CD4-positive, alpha-beta memory T cell (primary cell): ENCODE measurements at regions not wholly inside any gene's neighbourhood (a gene's known extent, or its start where the extent isn't known, plus 50 kb on each side); places are given as distances from the start of the nearest gene placed in this dataset.
"Not testable (repeated sequence)": the region's sequence is repeated elsewhere in the genome, so short reads cannot be mapped to it uniquely, and the experiment has no call there.

Experiments
- CTCF ChIA-PET: fragments of 350-600 bp; sonication (Branson Sonifier 250); formaldehyde crosslinking; loops from one replicate; lab custom pipeline; 2021; ENCODE audit warnings: inconsistent platforms; ENCODE audit not compliant: partially characterized antibody; lab: Charles Lee
- POLR2A ChIA-PET: fragments of 350-600 bp; sonication (Branson Sonifier 250); formaldehyde crosslinking; loops from one replicate; lab custom pipeline; 2021; ENCODE audit not compliant: partially characterized antibody; lab: Charles Lee
- DNase-seq, 5 donors: peaks; one replicate each; pipeline versions ENCODE4 v3.0.0 to v3.0.0-alpha.2; 2020 to 2022; ENCODE audit warnings: mixed read lengths in 1 of 5
- H3K27ac ChIP-seq: one replicate; pipeline ENCODE4 v1.7.0; 2013; ENCODE audit warnings: low read depth, low read length
- H3K27me3 ChIP-seq: 2 replicates; pipeline ENCODE4 v1.7.0; 2013; ENCODE audit warnings: mild to moderate bottlenecking, low read length, moderate library complexity; ENCODE audit not compliant: insufficient read depth
- H3K36me3 ChIP-seq: 2 replicates; pipeline ENCODE4 v1.7.0; 2013; ENCODE audit warnings: mild to moderate bottlenecking, low read length, moderate library complexity; ENCODE audit not compliant: insufficient read depth
- H3K4me1 ChIP-seq: 2 replicates; pipeline ENCODE4 v1.7.0; 2013; ENCODE audit warnings: mild to moderate bottlenecking, low read length, moderate library complexity; ENCODE audit not compliant: insufficient read depth
- H3K4me3 ChIP-seq, 2 donors: one replicate each; pipeline ENCODE4 v1.7.0; 2013; ENCODE audit warnings: low read length in 2 of 2, mild to moderate bottlenecking in 1 of 2
- H3K9me3 ChIP-seq, 2 donors: one replicate each; pipeline ENCODE4 v1.7.0; 2013; ENCODE audit warnings: low read length in 2 of 2, control low read depth in 1 of 2; ENCODE audit not compliant: control insufficient read depth in 1 of 2
- H3K27ac Mint-ChIP-seq, 7 donors: one replicate each; pipeline ENCODE4 v1.8.0; 2020 to 2021; ENCODE audit warnings: mixed read lengths in 7 of 7, mild to moderate bottlenecking in 6 of 7, inconsistent platforms in 3 of 7, moderate library complexity in 3 of 7
- H3K27me3 Mint-ChIP-seq, 2 donors: one replicate each; pipeline ENCODE4 v1.8.0; 2020 to 2021; ENCODE audit warnings: mixed read lengths in 2 of 2
- H3K36me3 Mint-ChIP-seq, 2 donors: one replicate each; pipeline ENCODE4 v1.8.0; 2020 to 2021; ENCODE audit warnings: mixed read lengths in 2 of 2, inconsistent platforms in 1 of 2, mild to moderate bottlenecking in 1 of 2
- H3K4me1 Mint-ChIP-seq, 4 donors: one replicate each; pipeline ENCODE4 v1.8.0; 2020 to 2021; ENCODE audit warnings: mixed read lengths in 4 of 4, mild to moderate bottlenecking in 1 of 4
- H3K4me3 Mint-ChIP-seq, 8 donors: one replicate each; pipeline ENCODE4 v1.8.0; 2020 to 2021; ENCODE audit warnings: mixed read lengths in 8 of 8, mild to moderate bottlenecking in 7 of 8, moderate library complexity in 6 of 8, inconsistent platforms in 3 of 8
- H3K9me3 Mint-ChIP-seq, 8 donors: one replicate each; pipeline ENCODE4 v1.8.0; 2020 to 2021; ENCODE audit warnings: mixed read lengths in 8 of 8, mild to moderate bottlenecking in 5 of 8, inconsistent platforms in 3 of 8, moderate library complexity in 1 of 8
- intact Hi-C: fragments of 100-400 bp; cut with micrococcal nuclease; formaldehyde crosslinking; loops from one replicate; pipeline ENCODE4 v1.15.1; 2023

DNA sequence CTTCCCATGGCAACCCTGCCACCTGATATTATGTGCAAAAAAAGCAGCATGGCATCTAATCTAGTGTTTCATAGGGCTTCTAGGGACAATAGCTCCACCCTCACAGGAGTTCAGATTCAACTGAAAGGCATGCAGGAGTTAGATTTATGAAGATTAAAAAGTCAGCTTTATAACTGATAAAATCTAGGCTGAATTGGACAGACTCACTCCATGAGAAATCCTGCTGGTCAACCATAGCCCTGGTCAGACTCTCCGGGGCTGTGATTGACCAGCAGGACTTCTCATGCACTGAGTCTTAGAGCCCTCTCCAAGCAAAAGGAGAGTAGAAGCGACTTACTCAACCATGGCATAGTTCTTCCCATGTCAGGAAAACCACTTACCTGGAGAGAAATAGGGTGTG is 345.4 kb downstream of the NEBL start:
- Mint-ChIP-seq H3K36me3 (no peaks in the 10 kb centered on the region), H3K4me3 (no peak overlapping the region)
- DNase-seq: no peak

DNA sequence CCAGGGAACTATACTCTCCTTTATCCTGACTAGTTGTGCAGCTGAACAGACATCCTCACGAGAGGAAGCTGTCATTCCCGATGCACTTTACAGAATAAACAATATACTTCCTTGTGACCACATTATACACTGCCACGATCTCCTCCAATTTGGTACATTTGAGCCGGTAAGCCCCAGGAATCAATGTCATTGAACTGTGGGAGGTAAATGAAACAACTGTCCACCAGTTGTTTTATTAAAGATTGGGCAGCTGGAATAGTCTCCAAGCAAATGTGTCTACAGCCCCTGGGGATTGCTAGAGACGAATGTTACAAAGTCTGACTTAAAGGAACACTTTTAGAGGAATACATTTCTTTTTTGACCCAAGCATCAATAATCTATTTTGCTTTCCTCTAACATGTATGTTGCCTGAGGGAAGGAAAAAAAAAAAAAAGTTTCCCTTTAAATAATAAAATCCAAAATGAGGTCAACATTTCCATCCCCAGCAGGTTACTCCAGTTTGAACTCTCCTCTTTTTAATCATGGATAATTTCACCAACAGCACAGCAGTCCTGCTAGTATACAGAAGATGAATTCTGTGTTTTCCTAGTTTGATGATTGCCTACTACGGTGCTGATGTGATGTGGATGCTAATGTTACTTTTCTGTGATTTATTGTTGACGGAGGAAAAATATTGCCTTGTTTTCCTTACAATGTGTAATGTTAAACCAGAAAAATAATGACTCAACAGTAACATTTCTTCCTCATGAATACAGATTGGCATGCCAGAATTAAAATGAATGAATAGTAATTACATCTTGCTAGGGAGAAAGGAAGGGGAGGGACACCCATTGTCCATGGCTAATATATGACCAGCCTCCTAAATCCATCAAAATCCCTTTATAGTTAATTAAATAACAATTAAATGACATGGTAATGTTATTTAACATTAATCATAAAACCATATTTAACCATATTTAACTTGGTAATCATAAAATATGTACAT is 360.9 kb downstream of the NEBL start:
- Mint-ChIP-seq H3K9me3 (peaks cover 0 to 19% (median 4%) of the 10 kb centered on the region in 8 donors), H3K36me3 (no peaks in the 10 kb centered on the region), H3K4me3 (no peak overlapping the region), H3K27me3 (no peaks in the 10 kb centered on the region), H3K4me1 (no peaks in the 10 kb centered on the region), H3K27ac (no peak overlapping the region)
- Histone ChIP-seq H3K27me3 (no peaks in the 10 kb centered on the region), H3K36me3 (no peaks in the 10 kb centered on the region), H3K9me3 (no peaks in the 10 kb centered on the region), H3K4me3 (no peak overlapping the region), H3K27ac (no peak overlapping the region), H3K4me1 (no peaks in the 10 kb centered on the region)
- intact Hi-C loops: no loop called here
- ChIA-PET POLR2A (no interaction called here), CTCF (no interaction called here)
- DNase-seq: no peak

More for the DNA sequence above, 345.4 kb downstream of the NEBL start:
- H3K9me3 Mint-ChIP-seq: peaks cover 0 to 20% (median 8%) of the 10 kb centered on the region in 8 donors
- intact Hi-C loops: no loop called here
- ChIA-PET CTCF (no interaction called here), POLR2A (no interaction called here)
- Histone ChIP-seq H3K4me3 (no peak overlapping the region), H3K4me1 (no peaks in the 10 kb centered on the region), H3K9me3 (no peaks in the 10 kb centered on the region), H3K27ac (no peak overlapping the region), H3K36me3 (no peaks in the 10 kb centered on the region), H3K27me3 (no peaks in the 10 kb centered on the region)
- H3K27me3 Mint-ChIP-seq: no peaks in the 10 kb centered on the region
- no peaks in the 10 kb centered on the region for H3K4me1 Mint-ChIP-seq
- no peak overlapping the region for H3K27ac Mint-ChIP-seq

GRCh38 chr10:20531241-20531883 is 365.7 kb downstream of the NEBL start:
- H3K27ac ChIP-seq, H3K4me1 Mint-ChIP-seq, CTCF ChIA-PET, H3K4me1 ChIP-seq, intact Hi-C loops, DNase-seq, H3K27me3 Mint-ChIP-seq, POLR2A ChIA-PET, H3K4me3 Mint-ChIP-seq, H3K4me3 ChIP-seq, H3K36me3 ChIP-seq, H3K36me3 Mint-ChIP-seq, H3K9me3 ChIP-seq, H3K27ac Mint-ChIP-seq, H3K27me3 ChIP-seq: not testable (repeated sequence)
- peaks cover 0 to 19% (median 10%) of the 10 kb centered on the region in 8 donors for H3K9me3 Mint-ChIP-seq

DNA sequence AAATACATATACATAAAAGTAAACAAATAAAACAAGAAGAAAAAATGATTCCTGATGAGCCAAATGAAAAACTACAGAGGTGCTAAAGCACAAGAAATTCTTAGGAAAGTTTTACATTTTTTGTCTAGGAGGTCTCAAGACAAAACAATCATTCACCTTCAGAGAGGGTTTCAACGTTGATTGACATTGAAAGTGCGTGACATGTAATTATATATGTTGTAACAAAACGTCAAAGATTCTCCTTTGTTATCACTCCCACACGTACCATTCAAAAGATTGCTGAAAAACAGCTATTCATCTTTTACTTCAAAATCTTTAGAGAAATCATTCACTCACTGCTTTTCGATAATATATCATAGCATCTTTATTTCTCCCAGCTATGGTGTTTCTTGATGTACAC is 375.9 kb downstream of the NEBL start:
- H3K9me3 ChIP-seq: no peaks in the 10 kb centered on the region
- H3K27ac ChIP-seq: no peak overlapping the region

DNA sequence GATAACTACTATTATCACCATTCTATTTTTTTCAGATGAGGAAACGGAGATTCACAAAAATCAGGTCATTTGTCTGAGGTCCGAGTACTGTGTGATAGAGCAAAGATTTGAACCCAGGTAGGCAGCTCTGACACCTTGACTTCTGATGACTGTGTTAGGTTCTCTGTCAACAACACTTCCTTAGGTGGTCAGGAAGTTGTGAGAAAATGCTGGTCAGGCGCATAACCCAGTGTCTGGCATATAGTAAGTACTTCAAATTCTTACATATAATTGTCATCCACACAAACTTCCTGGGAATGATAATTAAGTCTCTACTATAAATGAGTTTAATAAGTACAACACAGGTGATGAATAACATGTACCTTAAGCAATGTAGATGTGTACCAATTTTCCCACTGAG is 381.5 kb downstream of the NEBL start:
- H3K27ac Mint-ChIP-seq: no peak overlapping the region
- DNase-seq: peak in 1 of 5 donors; percentile 25
- Histone ChIP-seq H3K9me3 (no peaks in the 10 kb centered on the region), H3K27me3 (no peaks in the 10 kb centered on the region), H3K27ac (no peak overlapping the region), H3K4me3 (no peak overlapping the region), H3K4me1 (no peaks in the 10 kb centered on the region), H3K36me3 (no peaks in the 10 kb centered on the region)
- ChIA-PET POLR2A (no interaction called here), CTCF (no interaction called here)
- no peaks in the 10 kb centered on the region for H3K36me3 Mint-ChIP-seq
- H3K9me3 Mint-ChIP-seq: peaks cover 0 to 4% (median 0%) of the 10 kb centered on the region in 8 donors
- H3K27me3 Mint-ChIP-seq: no peaks in the 10 kb centered on the region
- H3K4me1 Mint-ChIP-seq: no peaks in the 10 kb centered on the region
- H3K4me3 Mint-ChIP-seq: no peak overlapping the region
- intact Hi-C loops: no loop called here

More for the DNA sequence above, 375.9 kb downstream of the NEBL start:
- ChIA-PET POLR2A (no interaction called here), CTCF (no interaction called here)
- no peaks in the 10 kb centered on the region for H3K4me1 Mint-ChIP-seq
- no peak for DNase-seq
- no peak overlapping the region for H3K4me3 Mint-ChIP-seq
- Histone ChIP-seq H3K27me3 (no peaks in the 10 kb centered on the region), H3K4me1 (no peaks in the 10 kb centered on the region), H3K4me3 (no peak overlapping the region), H3K36me3 (no peaks in the 10 kb centered on the region)
- no peaks in the 10 kb centered on the region for H3K36me3 Mint-ChIP-seq
- no peaks in the 10 kb centered on the region for H3K27me3 Mint-ChIP-seq
- intact Hi-C loops: no loop called here
- H3K27ac Mint-ChIP-seq: no peak overlapping the region
- H3K9me3 Mint-ChIP-seq: peaks cover 0 to 8% (median 4%) of the 10 kb centered on the region in 8 donors

- Mint-ChIP-seq H3K9me3 (peaks cover 0 to 6% (median 2%) of the 10 kb centered on the region in 8 donors), H3K4me1 (no peaks in the 10 kb centered on the region), H3K27ac (no peak overlapping the region), H3K4me3 (no peak overlapping the region), H3K27me3 (no peaks in the 10 kb centered on the region), H3K36me3 (no peaks in the 10 kb centered on the region)
- POLR2A ChIA-PET: no interaction called here
- no peaks in the 10 kb centered on the region for H3K4me1 ChIP-seq
- intact Hi-C loops: no loop called here
- no peak for DNase-seq
- CTCF ChIA-PET: no interaction called here
- H3K36me3 ChIP-seq: no peaks in the 10 kb centered on the region
- no peak overlapping the region for H3K4me3 ChIP-seq
- no peaks in the 10 kb centered on the region for H3K27me3 ChIP-seq
- H3K9me3 ChIP-seq: no peaks in the 10 kb centered on the region
- no peak overlapping the region for H3K27ac ChIP-seq
Measured at GRCh38 chr10:20512631-20513030, 384.5 kb downstream of the NEBL start.

DNA sequence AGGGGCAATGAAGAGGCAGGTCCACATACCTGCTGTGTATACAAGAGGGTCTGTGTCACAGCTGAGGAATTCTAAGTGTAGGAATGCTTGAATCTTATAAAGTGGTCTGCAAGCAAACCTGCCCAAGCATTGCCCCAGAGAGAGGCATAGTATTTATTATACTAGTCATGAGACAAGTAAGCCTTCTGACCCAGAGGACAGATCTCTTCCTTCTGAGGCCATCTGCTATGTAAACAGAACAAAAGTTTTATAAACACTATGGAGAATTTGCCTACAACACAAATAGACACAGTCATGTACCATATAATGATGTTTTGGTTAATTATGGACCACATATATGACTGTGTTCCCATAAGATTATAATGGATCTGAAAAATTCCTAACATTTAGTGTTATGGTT is 388.2 kb downstream of the NEBL start:
- DNase-seq: no peak
- Mint-ChIP-seq H3K27me3 (no peaks in the 10 kb centered on the region), H3K9me3 (peaks cover 0 to 11% (median 2%) of the 10 kb centered on the region in 8 donors), H3K36me3 (no peaks in the 10 kb centered on the region), H3K4me1 (no peaks in the 10 kb centered on the region), H3K27ac (no peak overlapping the region), H3K4me3 (no peak overlapping the region)
- no peaks in the 10 kb centered on the region for H3K9me3 ChIP-seq
- POLR2A ChIA-PET: no interaction called here
- no peaks in the 10 kb centered on the region for H3K27me3 ChIP-seq
- no peaks in the 10 kb centered on the region for H3K4me1 ChIP-seq
- no peaks in the 10 kb centered on the region for H3K36me3 ChIP-seq
- H3K4me3 ChIP-seq: no peak overlapping the region
- CTCF ChIA-PET: no interaction called here
- intact Hi-C loops: no loop called here
- H3K27ac ChIP-seq: no peak overlapping the region
